ENCODE measurements at regions not wholly inside any gene's neighbourhood (a gene's known extent, or its start where the extent isn't known, plus 50 kb on each side); places are given as distances from the start of the nearest gene placed in this dataset.

- Histone ChIP-seq H3K36me3 (ENCODE audit: insufficient read depth, low read length, poor library complexity, severe bottlenecking) (no peaks in the 10 kb centered on the region), H3K9me3 (ENCODE audit: low read depth, low read length, poor library complexity, severe bottlenecking) (peaks cover 54% of the 10 kb centered on the region), H3K27me3 (replicated peaks; ENCODE audit: insufficient read depth, low read depth, low read length, poor library complexity) (no peaks in the 10 kb centered on the region), H3K4me3 (ENCODE audit: low read depth, low read length, poor library complexity, severe bottlenecking) (no peak overlapping the region), H3K4me1 (ENCODE audit: insufficient read depth, low read length, poor library complexity, severe bottlenecking) (no peaks in the 10 kb centered on the region), H3K27ac (ENCODE audit: low read depth, low read length, poor library complexity, severe bottlenecking) (no peak overlapping the region)
- no peak for TF ChIP-seq EZH2 (IDR thresholded peaks at IDR 0.05; ENCODE audit: borderline replicate concordance, low read depth, low read length, poor library complexity, severe bottlenecking)
- TF ChIP-seq, protein P1, sequence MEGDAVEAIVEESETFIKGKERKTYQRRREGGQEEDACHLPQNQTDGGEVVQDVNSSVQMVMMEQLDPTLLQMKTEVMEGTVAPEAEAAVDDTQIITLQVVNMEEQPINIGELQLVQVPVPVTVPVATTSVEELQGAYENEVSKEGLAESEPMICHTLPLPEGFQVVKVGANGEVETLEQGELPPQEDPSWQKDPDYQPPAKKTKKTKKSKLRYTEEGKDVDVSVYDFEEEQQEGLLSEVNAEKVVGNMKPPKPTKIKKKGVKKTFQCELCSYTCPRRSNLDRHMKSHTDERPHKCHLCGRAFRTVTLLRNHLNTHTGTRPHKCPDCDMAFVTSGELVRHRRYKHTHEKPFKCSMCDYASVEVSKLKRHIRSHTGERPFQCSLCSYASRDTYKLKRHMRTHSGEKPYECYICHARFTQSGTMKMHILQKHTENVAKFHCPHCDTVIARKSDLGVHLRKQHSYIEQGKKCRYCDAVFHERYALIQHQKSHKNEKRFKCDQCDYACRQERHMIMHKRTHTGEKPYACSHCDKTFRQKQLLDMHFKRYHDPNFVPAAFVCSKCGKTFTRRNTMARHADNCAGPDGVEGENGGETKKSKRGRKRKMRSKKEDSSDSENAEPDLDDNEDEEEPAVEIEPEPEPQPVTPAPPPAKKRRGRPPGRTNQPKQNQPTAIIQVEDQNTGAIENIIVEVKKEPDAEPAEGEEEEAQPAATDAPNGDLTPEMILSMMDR (conservative IDR thresholded peaks at IDR 0.05; ENCODE audit: low read depth, low read length), result no peak
- DNase-seq (ENCODE audit: low spot score), result no peak
- POLR2A ChIA-PET (ENCODE audit: low non-redundant PET), result no interaction called here
- BruUV-seq (replicated peaks), result no TSS peak
- intact Hi-C loops (cut with micrococcal nuclease; ENCODE audit: unreplicated experiment), result no loop called here
- CTCF ChIA-PET, result no interaction called here
Observed at GRCh38 chr19:27762933-27763332, 1450.0 kb downstream of the UQCRFS1 start.

GRCh38 chr19:27759896-27760295 is 1453.1 kb downstream of the UQCRFS1 start:
- Histone ChIP-seq H3K4me3 (ENCODE audit: low read depth, low read length, poor library complexity, severe bottlenecking) (no peak overlapping the region), H3K9me3 (ENCODE audit: low read depth, low read length, poor library complexity, severe bottlenecking) (peaks cover 42% of the 10 kb centered on the region), H3K27ac (ENCODE audit: low read depth, low read length, poor library complexity, severe bottlenecking) (no peak overlapping the region), H3K27me3 (replicated peaks; ENCODE audit: insufficient read depth, low read depth, low read length, poor library complexity) (no peaks in the 10 kb centered on the region), H3K4me1 (ENCODE audit: insufficient read depth, low read length, poor library complexity, severe bottlenecking) (no peaks in the 10 kb centered on the region), H3K36me3 (ENCODE audit: insufficient read depth, low read length, poor library complexity, severe bottlenecking) (no peaks in the 10 kb centered on the region)
- TF ChIP-seq, protein P1 (conservative IDR thresholded peaks at IDR 0.05; ENCODE audit: low read depth, low read length), result no peak
- TF ChIP-seq EZH2 (IDR thresholded peaks at IDR 0.05; ENCODE audit: borderline replicate concordance, low read depth, low read length, poor library complexity, severe bottlenecking), result no peak
- ChIA-PET CTCF (no interaction called here), POLR2A (ENCODE audit: low non-redundant PET) (no interaction called here)
- intact Hi-C loops (cut with micrococcal nuclease; ENCODE audit: unreplicated experiment), result no loop called here
- no TSS peak for BruUV-seq (replicated peaks)
- no peak for DNase-seq (ENCODE audit: low spot score)

- H3K36me3 ChIP-seq (ENCODE audit: insufficient read depth, low read length, poor library complexity, severe bottlenecking), result no peaks in the 10 kb centered on the region
- no peak for TF ChIP-seq EZH2 (IDR thresholded peaks at IDR 0.05; ENCODE audit: borderline replicate concordance, low read depth, low read length, poor library complexity, severe bottlenecking)
- TF ChIP-seq, protein P1 (conservative IDR thresholded peaks at IDR 0.05; ENCODE audit: low read depth, low read length), result no peak
- no peaks in the 10 kb centered on the region for H3K4me1 ChIP-seq (ENCODE audit: insufficient read depth, low read length, poor library complexity, severe bottlenecking)
- H3K9me3 ChIP-seq (ENCODE audit: low read depth, low read length, poor library complexity, severe bottlenecking), result peaks cover 45% of the 10 kb centered on the region
- CTCF ChIA-PET, result no interaction called here
- POLR2A ChIA-PET (ENCODE audit: low non-redundant PET), result no interaction called here
- DNase-seq (ENCODE audit: low spot score), result no peak
- no peak overlapping the region for H3K27ac ChIP-seq (ENCODE audit: low read depth, low read length, poor library complexity, severe bottlenecking)
- no TSS peak for BruUV-seq (replicated peaks)
- intact Hi-C loops (cut with micrococcal nuclease; ENCODE audit: unreplicated experiment), result no loop called here
- H3K4me3 ChIP-seq (ENCODE audit: low read depth, low read length, poor library complexity, severe bottlenecking), result no peak overlapping the region
- no peaks in the 10 kb centered on the region for H3K27me3 ChIP-seq (replicated peaks; ENCODE audit: insufficient read depth, low read depth, low read length, poor library complexity)
Observed at GRCh38 chr19:27758626-27759505, 1454.1 kb downstream of the UQCRFS1 start.
